CD4-positive, alpha-beta T cell treated with Interleukin-17A for 4 hours (primary cell): ENCODE measurements at regions not wholly inside any gene's neighbourhood (a gene's known extent, or its start where the extent isn't known, plus 50 kb on each side); places are given as distances from the start of the nearest gene placed in this dataset.
"Not testable (repeated sequence)": the region's sequence is repeated elsewhere in the genome, so short reads cannot be mapped to it uniquely, and the experiment has no call there.

Experiments
- DNase-seq: peaks from one replicate; pipeline ENCODE4 v3.0.0-alpha.2; 2020; ENCODE audit warnings: mixed read lengths

DNA sequence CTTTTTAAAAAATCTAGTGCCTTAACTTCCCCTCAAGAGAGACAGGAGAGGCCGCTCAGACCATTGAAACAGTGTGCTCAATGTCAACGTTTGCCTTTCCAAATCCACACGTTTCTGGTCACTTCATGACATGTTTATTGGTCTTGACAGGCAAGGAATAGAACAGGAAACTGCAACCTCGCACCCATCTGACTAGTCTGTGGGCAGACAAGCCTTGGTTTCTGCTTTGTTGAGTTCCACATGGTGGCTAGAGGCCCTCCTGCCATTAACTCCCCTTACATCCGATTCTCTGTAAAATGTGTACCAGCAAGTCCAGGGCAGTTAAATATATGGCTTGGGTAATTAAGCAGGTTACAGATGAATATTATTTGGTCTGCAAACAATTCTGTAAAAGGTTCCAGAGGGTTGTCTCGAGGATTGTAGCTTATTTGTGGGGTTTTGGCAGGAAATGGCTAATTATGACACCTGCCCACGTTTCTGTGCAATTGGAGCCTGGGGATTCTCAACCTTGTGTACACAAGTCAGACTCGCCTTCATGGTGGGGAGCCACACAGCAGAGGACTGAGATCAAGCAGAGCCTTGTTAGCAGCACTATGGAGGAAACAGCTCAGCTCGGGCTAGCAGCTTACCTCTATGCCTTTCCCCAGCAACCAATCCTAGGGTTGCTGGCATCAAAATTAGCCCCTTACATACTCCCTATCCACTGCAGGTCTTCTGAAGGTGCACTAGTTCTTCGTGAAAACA lies 317.5 kb upstream of the IGF1R start:
- no peak for DNase-seq

DNA sequence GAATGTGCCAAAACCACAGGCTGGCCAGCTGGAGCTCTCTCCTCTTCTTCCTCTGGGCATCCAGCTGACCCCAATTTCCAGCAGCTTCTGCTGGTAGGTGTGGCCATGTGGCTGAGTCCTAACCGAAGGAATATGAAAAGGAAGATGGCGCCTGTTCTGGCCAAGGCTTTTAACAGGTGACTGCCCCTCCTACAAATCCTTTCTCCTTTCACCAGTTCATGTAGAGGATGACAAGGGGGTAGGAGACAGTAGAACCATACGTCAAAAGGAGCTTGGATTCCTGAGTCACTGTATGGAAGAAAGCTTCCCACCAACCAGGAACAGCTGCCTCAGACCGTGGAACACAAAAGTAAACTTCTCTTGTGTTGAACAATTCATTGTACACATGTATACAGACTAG lies 316.7 kb upstream of the IGF1R start:
- DNase-seq: no peak

DNA sequence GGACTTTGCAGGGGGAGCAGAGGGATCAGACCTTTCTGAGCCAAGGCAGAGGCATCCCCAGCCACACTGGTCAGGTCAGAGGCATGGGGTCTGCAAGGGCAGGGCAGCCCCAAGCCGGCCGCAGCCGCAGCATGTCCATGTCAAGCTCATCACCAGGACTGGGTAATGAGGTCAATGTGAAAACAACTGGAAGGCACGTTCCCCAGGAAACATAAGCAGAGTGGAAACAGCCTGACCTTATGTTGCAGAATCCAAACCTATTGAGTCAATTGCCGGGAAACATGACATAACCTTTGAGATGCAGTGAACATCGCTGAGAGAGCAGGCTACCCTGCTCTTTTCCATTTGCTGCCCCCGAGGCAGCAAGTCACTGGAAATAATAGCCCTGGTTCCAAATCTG lies 315.1 kb upstream of the IGF1R start:
- DNase-seq: no peak

DNA sequence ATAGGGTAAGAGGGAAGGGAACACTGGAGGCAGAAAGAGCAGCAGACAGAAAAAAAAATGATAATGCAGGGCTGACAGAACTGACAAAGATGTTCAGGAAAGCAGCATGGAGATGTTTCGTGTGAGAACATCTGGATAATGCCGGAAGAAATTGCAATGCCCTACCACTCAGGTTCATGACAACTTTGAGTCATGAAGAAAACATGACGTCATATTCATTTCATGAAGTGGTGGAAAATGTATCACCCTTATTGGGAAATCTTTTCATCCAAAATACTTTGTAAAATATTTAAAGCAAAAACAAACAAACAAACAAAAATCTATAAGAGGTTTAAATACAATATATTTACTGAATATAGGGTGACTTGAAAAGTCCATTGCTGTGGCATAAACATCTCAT lies 305.4 kb upstream of the IGF1R start:
- no peak for DNase-seq

DNA sequence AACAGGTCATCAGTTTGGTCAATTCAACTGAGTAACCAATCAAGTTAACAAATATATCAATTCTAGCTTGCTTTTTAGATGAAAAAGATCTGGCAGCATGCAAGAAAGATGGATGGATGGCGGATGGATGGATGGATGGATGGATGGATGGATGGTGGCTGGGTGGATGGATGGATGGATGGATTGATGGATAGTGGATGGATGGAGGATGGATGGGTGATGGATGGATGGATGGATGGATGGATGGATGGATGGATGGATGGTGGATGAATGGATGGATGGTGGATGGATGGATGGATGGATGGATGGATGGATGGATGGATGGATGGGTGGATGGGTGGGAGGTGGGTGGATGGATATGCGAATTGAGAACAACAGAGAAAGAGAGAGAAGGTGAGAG lies 303.7 kb upstream of the IGF1R start:
- DNase-seq: no peak

DNA sequence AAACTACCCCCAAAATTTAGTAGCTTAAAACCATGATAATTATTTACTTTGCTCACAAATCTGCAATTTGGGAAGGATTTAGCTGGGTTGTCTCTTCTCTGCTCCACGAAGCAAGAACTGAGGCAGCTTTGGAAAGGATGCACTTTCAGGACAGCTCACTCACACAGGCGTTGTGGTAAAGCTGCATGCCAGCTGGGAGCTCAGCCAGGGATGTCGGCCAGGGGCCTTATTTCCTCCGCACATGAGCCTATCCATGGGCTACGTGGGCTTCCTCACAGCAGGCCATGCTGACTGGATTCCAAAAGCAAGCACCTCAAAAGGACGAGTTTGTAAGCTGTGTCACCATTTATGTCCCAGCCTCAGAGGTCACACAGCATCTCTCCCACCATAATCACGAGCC lies 301.3 kb upstream of the IGF1R start:
- DNase-seq: no peak

DNA sequence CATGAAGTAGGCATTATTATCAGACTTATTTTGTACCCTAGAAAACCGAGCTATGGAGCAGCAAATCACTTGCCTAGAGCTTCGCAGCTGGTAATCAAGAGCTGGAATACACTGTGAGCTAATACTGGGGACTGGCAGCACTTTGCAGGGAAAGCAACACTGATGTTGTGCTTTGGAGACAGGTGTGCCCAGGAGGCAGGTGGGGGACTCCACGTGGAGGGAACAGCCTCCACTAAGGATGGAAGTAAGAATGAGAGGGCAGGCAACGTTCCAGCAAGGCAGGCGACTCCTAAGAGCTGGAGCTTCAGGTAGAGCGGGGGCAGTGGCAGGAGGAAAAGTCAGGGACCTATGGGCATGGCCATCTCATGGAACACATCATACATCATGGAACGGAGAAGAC lies 300.5 kb upstream of the IGF1R start:
- DNase-seq: no peak

DNA sequence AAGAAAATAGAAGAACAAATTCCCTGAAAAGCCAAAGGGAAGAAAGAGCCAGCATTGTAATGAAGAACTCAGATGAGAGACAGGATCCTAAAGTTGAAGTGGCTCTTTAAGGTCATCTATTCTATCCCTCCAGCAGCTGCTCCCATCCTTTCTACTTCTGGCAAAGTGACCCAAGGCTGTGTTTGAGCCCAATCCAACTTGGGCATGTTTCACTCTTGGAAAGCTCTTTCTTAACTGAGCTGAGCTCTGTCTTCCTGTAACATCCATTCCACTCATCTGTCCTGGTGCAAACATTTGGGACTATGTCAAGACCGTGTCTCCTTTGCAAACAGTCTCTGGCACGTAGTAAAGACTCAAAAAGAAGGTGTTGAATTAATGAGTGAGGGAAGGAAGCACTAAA lies 298.1 kb upstream of the IGF1R start:
- DNase-seq: no peak

DNA sequence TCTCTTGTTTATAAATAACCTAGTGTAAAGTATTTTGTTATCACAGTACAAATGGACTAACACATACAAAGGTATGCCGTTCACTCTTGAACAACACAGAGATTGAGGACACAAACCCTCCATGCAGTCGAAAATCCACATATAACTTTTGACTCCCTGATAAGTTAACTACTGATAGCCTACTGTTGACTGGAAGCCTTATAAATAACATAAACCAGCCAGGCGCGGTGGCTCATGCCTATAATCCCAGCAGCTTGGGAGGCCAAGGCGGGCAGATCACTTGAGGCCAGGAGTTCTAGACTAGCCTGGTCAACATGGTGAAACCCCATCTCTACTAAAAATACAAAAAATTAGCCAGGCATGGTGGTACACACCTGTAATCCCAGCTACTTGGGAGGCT lies 290.1 kb upstream of the IGF1R start:
- not testable (repeated sequence) for DNase-seq

DNA sequence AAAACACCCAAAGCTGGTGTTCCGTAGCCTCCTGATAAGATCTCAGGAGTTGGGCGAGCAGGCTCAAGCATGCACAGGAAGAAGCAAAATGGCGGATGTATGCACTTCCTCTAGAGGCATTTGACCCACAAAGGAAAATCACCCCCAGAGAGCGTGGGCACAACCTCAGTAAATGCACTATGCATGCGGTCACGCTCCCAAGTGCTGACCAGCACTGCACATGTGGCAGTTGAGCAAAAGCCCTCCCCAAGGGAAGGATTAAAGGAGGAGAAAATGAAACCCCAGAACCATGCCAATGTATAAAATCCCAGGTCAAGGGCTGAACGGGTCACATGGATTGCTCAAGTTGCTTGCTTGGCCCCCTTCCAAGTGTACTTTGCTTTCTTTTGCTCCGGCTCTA lies 289.4 kb upstream of the IGF1R start:
- no peak for DNase-seq

DNA sequence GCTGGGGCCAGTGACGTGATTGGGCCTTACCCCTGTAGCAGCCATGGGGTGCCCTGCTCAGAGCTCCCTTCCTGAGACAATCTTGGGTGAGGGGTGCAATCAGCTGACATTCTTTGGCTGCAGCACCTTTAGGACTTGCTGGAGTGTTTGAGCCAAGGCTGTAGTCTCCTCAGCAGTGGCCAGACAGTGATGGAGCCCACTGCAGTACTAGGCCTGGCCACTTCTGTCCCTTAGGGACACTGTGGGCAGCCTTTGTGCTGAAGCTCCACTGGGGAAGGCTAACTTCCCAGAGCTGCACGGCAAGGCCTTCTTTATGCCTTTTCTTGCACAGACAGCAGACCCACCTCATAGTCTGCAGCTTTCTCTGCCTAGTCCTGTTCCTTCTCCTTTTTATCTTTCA lies 284.9 kb upstream of the IGF1R start:
- DNase-seq: no peak

DNA sequence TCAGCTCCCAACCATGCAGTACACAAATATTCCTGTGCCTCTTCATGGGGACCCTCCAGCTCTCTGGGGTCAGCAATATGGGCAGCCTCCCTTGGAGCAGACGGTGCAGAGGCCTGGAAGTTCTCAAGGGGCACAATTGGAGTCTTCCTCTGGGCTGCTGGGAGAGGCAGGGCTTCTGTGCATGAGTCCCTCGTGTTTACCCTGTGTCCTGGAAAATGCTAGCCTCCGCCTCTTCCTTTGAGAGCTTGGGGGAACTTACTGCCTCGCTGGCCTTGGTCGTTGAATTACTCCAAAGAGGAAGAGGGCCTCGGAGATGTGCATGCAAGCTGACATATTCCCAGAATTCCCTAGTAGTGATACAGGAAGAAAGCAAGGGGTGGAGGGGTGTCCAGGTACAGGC lies 284.4 kb upstream of the IGF1R start:
- DNase-seq: no peak

DNA sequence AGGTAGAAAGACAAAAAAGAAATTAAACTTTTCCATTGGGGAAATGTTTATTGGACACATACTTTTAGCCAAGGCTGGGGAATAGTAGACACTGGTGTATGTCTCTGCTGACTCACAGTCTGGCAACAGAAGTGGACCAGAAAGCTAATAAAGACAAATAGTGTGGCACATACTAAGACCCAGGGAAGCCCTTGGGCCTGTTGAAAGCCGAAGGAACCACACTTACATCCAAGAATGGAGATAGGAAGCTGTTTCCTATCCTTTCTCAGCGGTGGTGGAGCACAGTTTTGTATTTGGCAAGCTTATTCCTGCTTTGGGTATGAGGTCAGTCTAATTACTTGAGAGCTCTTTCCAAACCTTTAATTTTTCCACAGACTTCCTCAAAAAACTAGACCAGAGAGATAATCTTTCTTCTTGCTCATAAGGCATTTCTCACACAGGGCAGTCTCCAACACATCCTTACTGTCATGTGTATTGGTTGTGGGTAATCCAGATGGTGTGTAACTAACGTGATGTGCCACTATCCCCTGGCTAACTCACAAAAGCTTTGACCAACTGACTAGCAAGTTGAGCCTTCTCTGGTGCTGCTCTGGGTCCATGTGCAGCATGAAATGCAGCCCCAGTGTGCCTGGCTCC lies 279.1 kb upstream of the IGF1R start:
- DNase-seq: no peak

DNA sequence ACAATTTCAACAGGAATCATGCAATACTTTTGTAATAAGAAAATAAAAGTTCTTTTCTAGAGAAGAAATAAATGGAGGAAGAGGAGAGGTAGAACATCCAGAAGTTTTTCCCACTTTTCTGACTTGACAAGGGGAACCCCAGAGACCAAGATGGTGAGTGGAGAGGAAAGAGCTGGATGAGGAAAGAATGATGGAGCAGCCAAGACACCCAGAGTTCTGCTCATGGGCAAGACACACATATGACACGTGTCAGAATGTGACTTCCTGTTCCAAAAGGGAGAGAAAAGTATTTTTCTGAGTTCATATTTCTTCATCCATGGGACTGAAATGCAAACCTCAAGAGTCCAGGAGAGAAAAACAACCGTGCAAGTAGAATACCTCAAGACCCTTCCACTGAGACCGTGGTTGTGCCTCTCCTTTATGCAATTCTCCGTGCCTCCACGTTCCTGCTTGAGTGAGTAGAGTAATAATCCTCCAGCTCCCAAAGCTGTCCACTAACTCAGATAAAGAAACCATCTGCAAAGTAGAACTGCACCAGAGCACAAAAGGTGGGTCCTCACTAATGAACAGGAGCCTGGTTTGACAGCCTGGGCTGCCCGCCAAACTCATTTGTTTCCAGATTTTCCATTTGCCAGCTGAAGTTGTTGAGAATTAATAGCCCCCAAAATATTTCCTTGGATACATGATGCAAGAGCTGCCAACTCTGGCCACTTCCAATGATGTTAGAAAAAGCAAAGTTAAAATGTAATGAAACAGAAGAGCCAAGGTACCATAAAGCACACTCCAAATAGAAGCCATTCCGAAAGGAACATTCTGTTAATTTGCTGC lies 272.6 kb upstream of the IGF1R start:
- DNase-seq: no peak

DNA sequence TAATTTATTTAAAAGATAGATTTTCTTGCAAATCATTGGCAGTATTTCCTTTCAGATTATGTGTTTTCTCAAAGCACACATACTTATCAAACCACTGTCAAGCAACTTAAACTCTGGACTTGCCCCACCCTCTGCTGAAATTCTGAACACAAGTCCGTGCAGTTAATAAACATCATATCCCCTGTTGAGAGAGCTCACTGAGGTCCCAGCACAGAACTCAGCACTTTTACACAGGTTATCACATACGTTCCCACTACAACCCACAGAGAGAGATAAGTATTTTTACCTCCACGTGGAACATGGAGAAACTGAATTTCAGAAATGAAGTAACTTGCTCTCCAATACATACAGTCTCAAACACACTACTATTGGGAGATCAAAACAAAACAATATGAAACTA lies 267.6 kb upstream of the IGF1R start:
- no peak for DNase-seq

DNA sequence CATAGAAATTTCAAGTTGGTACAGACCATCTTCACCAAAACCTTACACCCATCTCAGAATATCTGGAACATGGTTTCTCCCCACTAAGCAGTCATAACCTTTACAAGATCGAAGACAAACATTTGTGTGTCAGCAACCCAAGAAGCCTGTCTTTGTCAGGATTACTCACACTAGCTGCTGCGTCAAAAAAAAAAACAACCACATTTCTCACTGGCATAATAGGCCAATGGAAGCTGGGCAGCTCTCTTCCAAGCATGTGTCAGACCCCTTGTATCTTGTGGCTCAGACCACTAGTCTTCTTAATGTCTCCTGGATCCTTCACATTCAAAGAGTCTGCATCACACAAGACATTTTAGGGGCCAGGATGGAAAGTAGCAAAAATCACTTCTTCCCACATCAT lies 266.9 kb upstream of the IGF1R start:
- no peak for DNase-seq

DNA sequence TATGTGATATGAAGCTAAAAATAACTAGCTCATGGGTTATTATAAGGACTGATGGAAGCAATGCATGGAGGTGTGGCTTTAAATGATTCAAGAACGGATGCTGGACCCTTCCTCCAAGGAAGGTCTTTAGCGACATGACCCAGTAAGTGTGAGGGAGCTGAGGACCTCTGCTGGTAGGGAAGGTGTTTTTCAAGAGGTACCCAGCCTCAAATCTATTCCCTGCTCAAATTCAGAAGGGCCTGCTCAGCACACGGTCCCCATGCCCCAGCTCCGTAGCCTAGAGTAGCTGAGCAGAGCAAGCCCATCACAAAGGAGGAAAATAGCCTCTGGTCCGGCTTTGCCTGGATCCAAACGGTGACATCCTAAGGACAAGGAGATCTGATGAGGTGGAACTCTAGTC lies 266.2 kb upstream of the IGF1R start:
- DNase-seq: no peak

DNA sequence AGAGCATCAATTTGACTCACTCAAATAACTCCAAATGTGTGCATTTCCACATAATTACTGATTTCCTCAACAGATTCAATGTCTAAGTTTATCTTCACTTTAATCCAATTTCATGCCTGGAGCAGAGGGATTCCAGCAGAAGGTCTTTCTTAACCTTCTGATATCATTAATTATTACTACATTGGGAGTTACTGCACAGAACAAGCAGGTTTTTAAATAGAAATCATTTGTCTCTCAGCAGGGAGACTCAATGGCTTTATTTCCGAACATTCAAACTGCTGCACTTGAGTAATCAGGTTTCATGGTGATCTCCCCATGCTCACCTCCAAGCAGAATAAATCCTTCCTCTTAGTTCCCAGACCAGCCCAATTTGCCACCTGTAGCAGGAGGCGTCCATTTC lies 264.8 kb upstream of the IGF1R start:
- no peak for DNase-seq

DNA sequence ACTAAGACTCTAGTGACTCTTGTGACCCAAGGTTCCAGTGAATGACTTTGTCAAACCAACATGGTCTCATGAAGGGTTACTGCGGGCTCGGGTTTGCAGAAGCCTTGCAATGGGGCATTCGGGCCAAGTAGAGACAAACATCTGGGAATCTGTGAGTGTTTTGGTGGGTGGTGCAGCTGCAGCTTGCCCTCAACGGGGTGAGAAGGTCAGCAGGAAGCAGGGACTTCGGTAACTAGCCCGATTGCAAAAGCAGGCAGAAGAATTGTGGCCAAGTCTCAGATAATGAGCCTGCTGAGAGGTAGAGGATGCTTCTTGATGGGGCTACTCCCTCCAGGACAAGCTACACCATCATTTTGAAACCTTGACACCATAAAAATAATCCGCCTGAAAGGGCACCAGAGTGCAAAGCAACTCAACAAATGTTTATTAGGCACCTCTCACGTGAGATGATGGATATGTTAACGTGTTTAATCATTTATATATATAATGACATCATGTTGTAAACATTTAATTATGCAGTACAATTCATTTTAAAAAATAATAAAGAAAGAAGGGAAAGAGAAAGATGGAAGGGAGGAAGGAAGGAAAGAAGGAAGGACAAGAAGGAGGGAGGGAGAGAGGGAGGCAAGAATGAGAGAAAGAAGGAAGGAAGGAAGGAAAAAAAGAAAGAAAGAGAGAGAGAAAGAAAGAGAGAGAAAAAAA lies 263.9 kb upstream of the IGF1R start:
- DNase-seq: no peak

DNA sequence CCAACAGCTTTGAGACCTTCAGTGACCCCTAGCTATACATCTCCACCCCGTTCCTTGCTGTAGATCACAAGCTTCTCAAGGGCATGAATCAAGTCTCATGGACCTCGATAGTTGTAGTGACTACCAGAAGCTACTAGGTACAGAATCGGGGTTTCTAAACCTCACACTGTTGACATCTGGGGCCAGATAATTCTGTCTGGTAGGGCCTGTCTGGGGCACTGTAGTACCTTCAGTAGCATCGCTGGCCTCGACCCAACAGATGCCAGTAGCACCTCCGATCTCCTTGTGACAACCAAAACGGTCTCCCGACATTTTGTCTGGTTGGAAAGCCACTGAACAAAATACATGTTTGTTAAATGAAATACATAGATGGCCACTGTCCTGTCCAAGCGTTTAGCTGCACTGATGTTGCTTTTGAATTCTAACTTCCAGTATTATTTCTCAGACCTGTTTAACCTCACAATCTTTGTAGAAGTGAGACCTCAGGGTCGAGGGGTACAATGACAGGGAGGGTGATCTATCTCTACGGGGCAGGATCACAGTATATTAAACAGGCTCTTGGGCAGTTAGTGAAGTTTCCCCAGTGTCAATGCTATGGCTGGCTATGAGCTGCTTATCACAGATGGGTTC lies 262.5 kb upstream of the IGF1R start:
- DNase-seq: no peak

DNA sequence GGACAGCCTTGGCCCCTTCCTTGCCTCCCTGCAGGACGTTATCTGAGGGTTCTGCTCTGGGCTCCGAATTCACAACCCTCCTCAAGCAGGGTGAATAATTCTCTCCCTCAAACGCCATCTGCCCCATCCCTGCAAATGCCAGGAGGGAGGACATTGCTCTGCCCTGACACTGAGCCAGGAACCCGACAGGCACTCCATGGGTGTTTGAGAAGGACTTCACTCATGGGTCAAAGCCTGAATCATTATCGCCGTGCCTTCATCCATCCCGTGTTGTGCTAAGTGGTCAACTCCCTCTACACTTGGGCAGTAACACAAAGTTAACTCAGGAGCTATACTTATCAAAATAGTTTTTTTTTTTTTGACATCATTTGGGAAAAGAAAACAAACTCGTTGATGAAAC lies 261.8 kb upstream of the IGF1R start:
- DNase-seq: no peak

DNA sequence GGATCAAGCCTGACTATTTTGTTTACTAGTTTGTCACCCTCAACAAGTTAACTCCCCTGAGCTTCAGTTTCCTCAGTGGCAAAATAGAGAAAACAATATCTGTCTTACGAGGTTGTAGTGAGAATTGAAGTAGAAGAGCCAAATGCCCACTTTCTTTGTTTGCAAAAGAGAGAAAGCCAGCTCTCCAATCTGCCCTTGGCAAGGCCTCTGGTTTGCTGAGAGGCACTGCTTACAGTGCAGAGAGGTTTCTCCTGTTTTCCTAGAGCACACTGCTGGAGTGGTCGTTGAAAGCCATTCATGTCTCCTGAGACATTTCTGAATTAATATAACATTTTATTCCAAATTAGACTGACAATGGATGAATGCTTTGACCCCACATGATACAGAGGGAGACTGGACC lies 260.5 kb upstream of the IGF1R start:
- no peak for DNase-seq

DNA sequence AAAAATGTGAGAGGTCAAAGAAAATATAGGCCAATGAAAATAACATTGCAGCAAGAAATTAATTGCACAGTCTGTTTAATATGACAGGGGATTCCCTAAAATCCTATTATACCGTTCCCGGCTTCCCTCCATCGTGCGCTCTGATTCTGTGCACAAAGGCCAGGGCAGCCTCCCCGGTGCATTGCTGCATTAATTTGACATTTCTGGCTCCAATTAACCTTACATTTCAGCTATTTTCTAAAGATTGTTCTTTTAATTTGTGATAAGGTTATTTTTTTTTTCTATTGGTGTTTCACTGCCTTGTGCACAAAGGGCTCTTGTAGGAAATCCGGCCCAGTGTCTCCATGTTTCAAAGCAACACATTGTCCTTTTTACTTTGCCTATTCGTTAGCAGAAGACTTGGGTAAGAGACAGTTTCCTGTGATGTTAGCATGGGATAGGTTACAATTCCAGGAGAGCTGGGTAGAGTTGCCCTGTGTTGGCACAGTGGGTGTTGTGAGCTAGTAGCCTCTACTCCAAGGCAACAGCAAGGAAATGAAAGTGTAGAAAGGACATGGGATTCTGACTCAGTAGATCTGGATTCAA lies 257.3 kb upstream of the IGF1R start:
- no peak for DNase-seq
